ENCODE measurements at regions not wholly inside any gene's neighbourhood (a gene's known extent, or its start where the extent isn't known, plus 50 kb on each side); places are given as distances from the start of the nearest gene placed in this dataset.

DNA sequence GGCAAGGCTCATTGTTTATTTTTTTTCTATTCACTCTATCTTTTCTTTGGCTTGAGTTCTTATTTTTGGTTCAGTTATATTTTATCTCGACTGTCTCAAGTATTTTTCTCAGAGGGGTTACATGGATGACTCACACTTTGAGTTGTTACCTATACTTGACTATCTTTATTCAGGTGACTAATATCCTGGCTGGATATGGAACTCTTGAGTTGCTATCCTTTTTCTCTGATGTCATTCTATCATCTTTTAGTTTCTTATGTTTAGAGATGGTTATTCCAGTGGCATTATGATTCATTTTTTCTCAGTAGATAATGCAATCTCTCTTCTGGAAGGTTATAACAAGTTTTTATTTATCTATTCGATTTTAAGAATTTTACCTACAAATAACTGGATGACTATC lies 117.9 kb downstream of the COX18 start:
- TF ChIP-seq POLR2A (IDR thresholded peaks at IDR 0.05): no peak
- TF ChIP-seq, protein P1, sequence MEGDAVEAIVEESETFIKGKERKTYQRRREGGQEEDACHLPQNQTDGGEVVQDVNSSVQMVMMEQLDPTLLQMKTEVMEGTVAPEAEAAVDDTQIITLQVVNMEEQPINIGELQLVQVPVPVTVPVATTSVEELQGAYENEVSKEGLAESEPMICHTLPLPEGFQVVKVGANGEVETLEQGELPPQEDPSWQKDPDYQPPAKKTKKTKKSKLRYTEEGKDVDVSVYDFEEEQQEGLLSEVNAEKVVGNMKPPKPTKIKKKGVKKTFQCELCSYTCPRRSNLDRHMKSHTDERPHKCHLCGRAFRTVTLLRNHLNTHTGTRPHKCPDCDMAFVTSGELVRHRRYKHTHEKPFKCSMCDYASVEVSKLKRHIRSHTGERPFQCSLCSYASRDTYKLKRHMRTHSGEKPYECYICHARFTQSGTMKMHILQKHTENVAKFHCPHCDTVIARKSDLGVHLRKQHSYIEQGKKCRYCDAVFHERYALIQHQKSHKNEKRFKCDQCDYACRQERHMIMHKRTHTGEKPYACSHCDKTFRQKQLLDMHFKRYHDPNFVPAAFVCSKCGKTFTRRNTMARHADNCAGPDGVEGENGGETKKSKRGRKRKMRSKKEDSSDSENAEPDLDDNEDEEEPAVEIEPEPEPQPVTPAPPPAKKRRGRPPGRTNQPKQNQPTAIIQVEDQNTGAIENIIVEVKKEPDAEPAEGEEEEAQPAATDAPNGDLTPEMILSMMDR (IDR thresholded peaks at IDR 0.05): no peak

Data from esophagus squamous epithelium (tissue), 4 donors.